GM19025 (cell line): ENCODE measurements at regions not wholly inside any gene's neighbourhood (a gene's known extent, or its start where the extent isn't known, plus 50 kb on each side); places are given as distances from the start of the nearest gene placed in this dataset.
"Not testable (repeated sequence)": the region's sequence is repeated elsewhere in the genome, so short reads cannot be mapped to it uniquely, and the experiment has no call there.

ENCODE experiments used
- ATAC-seq: cut with Tn5 transposase; IDR thresholded peaks from one replicate; pipeline ENCODE4 v1.9.1; 2021; ENCODE audit warnings: mild to moderate bottlenecking, low read depth, moderate library complexity; ENCODE audit not compliant: unreplicated experiment

- ATAC-seq: no peak
These were observed 662.0 kb upstream of the ANKRD30A start for GRCh38 chr10:36463390-36463789.

DNA sequence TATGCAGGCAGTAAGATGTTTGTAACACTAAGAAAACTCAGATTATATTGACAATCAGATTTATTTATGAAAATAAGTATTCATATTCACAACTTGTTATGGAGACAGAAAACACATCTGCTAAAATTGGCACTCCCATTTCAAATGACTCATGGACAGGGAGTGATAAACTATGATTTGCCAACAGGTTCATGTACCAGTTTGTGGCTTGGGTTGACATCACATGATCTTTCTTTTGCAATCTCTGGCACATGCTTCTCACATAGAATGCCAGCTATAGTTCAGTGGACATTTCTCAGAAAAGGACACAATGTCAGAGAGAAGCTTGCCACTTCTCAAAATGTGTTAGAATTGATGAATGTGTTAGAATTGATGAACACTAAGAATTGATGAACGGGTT is 663.2 kb upstream of the ANKRD30A start:
- no peak for ATAC-seq

DNA sequence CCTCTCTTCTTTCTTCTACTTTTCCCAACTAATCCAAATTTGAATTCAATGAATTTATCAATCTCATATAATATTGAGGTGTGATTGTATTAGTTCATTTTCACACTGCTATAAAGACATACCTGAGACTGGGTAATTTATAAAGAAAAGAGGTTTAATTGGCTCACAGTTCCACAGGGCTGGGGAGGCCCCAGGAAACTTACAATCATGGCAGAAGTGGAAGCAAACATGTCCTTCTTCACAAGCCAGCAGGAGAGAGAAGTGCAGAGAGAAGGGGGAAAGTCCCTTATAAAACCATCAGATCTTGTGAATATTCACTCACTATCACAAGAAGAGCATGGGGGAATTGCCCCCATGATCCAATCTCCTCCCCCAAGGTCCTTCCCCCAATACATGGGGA is 667.0 kb upstream of the ANKRD30A start:
- not testable (repeated sequence) for ATAC-seq

GRCh38 chr10:36457751-36458150 is 667.6 kb upstream of the ANKRD30A start:
- no peak for ATAC-seq

- ATAC-seq: no peak
These were observed 669.8 kb upstream of the ANKRD30A start for GRCh38 chr10:36455526-36456133.

GRCh38 chr10:36452851-36453250 is 672.5 kb upstream of the ANKRD30A start:
- ATAC-seq: no peak

- no peak for ATAC-seq
These were observed 673.9 kb upstream of the ANKRD30A start for GRCh38 chr10:36451391-36451970.

DNA sequence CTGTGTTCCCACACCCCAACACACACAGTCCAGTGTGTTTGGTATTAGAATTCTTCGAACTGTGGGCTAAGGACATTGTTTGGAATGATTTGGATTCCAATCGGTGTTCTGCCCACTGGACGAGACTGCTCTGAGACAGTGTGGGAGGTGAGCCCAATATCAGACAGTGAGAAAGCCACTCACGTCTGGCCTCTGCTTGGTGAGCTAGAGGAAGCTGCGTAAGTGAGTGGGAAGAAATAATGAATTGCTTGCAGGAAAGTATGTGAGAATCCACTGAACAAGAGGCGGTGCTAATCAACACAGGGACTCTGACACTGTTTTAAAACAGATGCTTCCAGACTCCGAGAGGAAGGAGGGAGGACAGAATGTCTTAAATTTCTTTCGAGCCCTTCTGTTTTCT is 675.0 kb upstream of the ANKRD30A start:
- no peak for ATAC-seq

DNA sequence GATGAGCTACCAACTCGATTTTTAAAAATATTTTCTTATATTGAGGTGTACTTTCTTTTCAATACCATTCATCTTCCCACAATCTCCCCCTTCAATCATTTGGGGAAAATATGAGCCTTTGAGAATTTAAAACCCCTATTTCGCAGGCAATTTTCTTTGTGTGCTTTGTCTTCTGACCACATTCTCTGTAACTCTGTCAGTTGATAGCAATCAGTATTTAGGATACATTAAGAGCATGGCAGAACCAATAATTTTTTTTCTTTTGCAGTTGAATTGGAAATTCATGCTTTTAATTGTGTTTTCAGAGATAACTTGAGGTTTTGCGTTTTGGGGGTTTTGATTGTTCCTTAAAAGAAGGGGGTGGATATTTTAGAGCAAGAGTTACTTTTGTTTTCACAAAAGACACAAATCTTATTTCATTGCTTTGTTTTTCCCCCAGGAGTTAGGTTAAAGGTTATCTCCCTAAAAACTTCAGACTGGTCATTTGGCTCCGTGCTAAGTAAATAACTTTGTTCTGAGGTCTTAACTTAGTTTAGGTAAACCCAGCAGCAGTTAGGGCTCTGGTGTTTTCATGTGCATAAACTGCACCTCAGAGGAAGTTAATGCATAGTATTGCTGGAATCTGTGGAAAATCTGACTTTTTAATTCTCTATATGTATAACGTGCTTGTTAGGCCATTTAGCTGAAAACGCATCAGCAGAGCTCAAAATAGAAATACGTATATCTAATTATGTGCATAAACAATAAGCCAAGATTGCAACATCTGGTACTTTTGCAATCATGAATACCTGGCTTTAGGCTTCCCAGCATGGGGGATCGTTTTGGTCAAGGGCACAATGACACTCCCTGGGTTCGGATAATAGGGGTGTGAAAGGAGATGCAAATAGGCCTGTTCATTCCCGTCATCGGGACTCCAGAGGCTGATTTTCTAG is 676.4 kb upstream of the ANKRD30A start:
- no peak for ATAC-seq

GRCh38 chr10:36446881-36447280 is 678.5 kb upstream of the ANKRD30A start:
- ATAC-seq: no peak

DNA sequence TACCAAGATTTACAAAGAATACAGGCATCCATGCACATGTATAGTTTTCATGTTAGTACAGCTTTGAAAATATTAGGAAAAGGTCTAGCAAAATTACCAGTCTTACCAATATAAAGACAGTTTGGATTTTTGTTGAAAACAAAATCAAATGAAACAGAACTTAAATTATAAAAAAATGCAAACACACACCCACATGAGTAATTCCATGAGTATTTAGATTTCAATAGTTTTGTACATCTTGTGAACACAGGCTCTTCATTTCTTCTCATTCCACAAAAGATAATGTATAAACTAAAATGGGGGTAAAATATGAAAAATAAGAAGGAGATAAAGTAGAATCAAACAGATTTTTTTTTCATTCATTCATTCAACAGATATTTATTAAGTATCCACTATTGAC is 682.2 kb upstream of the ANKRD30A start:
- no peak for ATAC-seq

- no peak for ATAC-seq
These were observed 683.8 kb upstream of the ANKRD30A start for GRCh38 chr10:36441557-36441956.

GRCh38 chr10:36440539-36440938 is 684.9 kb upstream of the ANKRD30A start:
- no peak for ATAC-seq

GRCh38 chr10:36437367-36437766 is 688.0 kb upstream of the ANKRD30A start:
- no peak for ATAC-seq

DNA sequence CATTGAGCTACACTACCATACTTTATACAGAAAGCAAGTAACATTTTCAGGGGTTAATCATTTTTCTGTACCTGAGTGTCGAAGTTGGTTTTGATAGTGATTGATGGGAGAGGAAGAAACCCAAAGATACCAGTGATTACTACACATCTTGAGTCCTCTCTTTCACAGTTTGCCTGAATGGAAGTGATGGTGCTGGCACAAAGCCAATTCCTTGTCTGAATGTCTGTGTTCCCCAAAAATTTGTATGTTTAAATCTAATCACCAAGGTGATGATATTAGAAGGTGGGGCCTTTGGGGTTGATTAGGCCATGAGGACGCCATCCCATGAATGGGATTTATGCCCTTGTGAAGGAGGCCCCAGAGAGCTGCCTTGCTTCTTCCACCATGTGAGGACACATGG is 696.9 kb upstream of the ANKRD30A start:
- no peak for ATAC-seq

GRCh38 chr10:36425131-36425797 is 700.1 kb upstream of the ANKRD30A start:
- ATAC-seq: no peak

- no peak for ATAC-seq
These were observed 700.9 kb upstream of the ANKRD30A start for GRCh38 chr10:36424502-36424901.

DNA sequence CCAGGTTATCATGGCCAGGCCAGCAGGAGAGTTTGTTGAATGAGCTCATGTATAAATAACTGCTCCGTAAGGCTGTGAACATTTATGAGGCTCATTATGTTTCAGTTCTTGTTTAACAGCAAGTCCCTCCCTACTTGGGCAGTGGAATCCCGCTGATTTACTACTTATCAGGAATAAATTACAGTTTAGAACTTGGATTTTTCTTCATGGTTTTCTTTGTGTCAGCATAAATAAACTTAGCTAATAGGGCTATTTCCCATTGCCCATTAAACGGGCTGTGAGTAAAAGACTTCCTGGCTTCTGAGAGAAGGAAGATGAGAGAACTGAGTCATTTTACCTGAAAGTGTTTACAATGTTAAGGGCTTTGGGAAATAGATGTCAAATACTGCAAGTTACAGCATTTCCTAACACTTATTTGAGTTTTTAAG is 701.6 kb upstream of the ANKRD30A start:
- ATAC-seq: no peak

GRCh38 chr10:36421992-36422391 is 703.4 kb upstream of the ANKRD30A start:
- no peak for ATAC-seq

DNA sequence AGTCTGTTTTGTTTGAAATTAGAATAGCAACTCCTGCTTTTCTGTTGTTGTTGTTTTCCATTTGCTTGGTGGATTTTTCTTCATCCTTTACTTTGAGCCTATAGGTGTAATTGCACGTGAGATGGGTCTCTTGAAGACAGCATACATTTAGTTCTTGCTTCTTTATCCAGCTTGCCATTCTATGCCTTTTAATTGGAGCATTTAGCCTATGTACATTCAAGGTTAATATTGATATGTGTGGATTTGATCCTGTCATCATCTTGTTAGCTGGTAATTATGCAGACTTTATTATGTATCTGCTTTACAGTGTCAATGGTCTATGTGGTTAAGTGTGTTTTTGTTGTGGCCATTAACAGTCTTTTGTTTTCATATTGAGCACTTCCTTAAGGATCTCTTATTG is 708.9 kb upstream of the ANKRD30A start:
- ATAC-seq: no peak

- ATAC-seq: no peak
These were observed 712.5 kb upstream of the ANKRD30A start for GRCh38 chr10:36412942-36413341.
